ENCODE measurements at regions not wholly inside any gene's neighbourhood (a gene's known extent, or its start where the extent isn't known, plus 50 kb on each side); places are given as distances from the start of the nearest gene placed in this dataset.

GRCh38 chr1:208510192-208510952, 266.2 kb upstream of the PLXNA2 start:
- FAIRE-seq, result no peak

GRCh38 chr1:208511242-208511860, 267.2 kb upstream of the PLXNA2 start:
- intact Hi-C loops (cut with DNase I), result no loop called here
- no peaks in the 10 kb centered on the region for H3K36me3 ChIP-seq (ENCODE audit: control insufficient read depth in 2 of 3, insufficient read depth in 3 of 3, low read length in 3 of 3)
- DNase-seq, result peak in 1 of 5 donors; percentile 38
- no peak overlapping the region for H3K4me3 ChIP-seq (ENCODE audit: low read length in 3 of 3)
- H3K9me3 ChIP-seq (ENCODE audit: control insufficient read depth in 2 of 3, insufficient read depth in 1 of 3, low read length in 3 of 3), result no peaks in the 10 kb centered on the region
- no peak for TF ChIP-seq CTCF (IDR thresholded peaks at IDR 0.05; ENCODE audit: borderline replicate concordance, extremely low read depth, insufficient read depth)
- H3K27me3 ChIP-seq (ENCODE audit: control insufficient read depth, insufficient read depth, low read length), result no peaks in the 10 kb centered on the region
- no peak overlapping the region for H3K9ac ChIP-seq (ENCODE audit: low read length in 3 of 3)
- no peak for FAIRE-seq
- H3K27ac ChIP-seq (ENCODE audit: low read depth in 2 of 2, low read length in 2 of 2), result no peak overlapping the region
- H3K4me1 ChIP-seq (ENCODE audit: control insufficient read depth in 2 of 3, insufficient read depth in 2 of 3, low read depth in 1 of 3, low read length in 3 of 3), result no peaks in the 10 kb centered on the region

More at GRCh38 chr1:208510192-208510952, 266.2 kb upstream of the PLXNA2 start:
- no peak for DNase-seq
- Histone ChIP-seq H3K9ac (ENCODE audit: low read length in 3 of 3) (no peak overlapping the region), H3K4me1 (ENCODE audit: control insufficient read depth in 2 of 3, insufficient read depth in 2 of 3, low read depth in 1 of 3, low read length in 3 of 3) (no peaks in the 10 kb centered on the region), H3K36me3 (ENCODE audit: control insufficient read depth in 2 of 3, insufficient read depth in 3 of 3, low read length in 3 of 3) (no peaks in the 10 kb centered on the region), H3K9me3 (ENCODE audit: control insufficient read depth in 2 of 3, insufficient read depth in 1 of 3, low read length in 3 of 3) (no peaks in the 10 kb centered on the region), H3K4me3 (ENCODE audit: low read length in 3 of 3) (no peak overlapping the region), H3K27me3 (ENCODE audit: control insufficient read depth, insufficient read depth, low read length) (no peaks in the 10 kb centered on the region), H3K27ac (ENCODE audit: low read depth in 2 of 2, low read length in 2 of 2) (no peak overlapping the region)
- no peak for TF ChIP-seq CTCF (IDR thresholded peaks at IDR 0.05; ENCODE audit: borderline replicate concordance, extremely low read depth, insufficient read depth)
- intact Hi-C loops (cut with DNase I), result no loop called here

GRCh38 chr1:208513799-208514198, 269.6 kb upstream of the PLXNA2 start:
- no peaks in the 10 kb centered on the region for H3K36me3 ChIP-seq (ENCODE audit: control insufficient read depth in 2 of 3, insufficient read depth in 3 of 3, low read length in 3 of 3)
- intact Hi-C loops (cut with DNase I), result no loop called here
- DNase-seq (no peak), FAIRE-seq (no peak)
- no peaks in the 10 kb centered on the region for H3K4me1 ChIP-seq (ENCODE audit: control insufficient read depth in 2 of 3, insufficient read depth in 2 of 3, low read depth in 1 of 3, low read length in 3 of 3)
- TF ChIP-seq CTCF (IDR thresholded peaks at IDR 0.05; ENCODE audit: borderline replicate concordance, extremely low read depth, insufficient read depth), result no peak
- H3K27me3 ChIP-seq (ENCODE audit: control insufficient read depth, insufficient read depth, low read length), result no peaks in the 10 kb centered on the region
- H3K9me3 ChIP-seq (ENCODE audit: control insufficient read depth in 2 of 3, insufficient read depth in 1 of 3, low read length in 3 of 3), result no peaks in the 10 kb centered on the region
- H3K9ac ChIP-seq (ENCODE audit: low read length in 3 of 3), result no peak overlapping the region
- H3K27ac ChIP-seq (ENCODE audit: low read depth in 2 of 2, low read length in 2 of 2), result no peak overlapping the region
- H3K4me3 ChIP-seq (ENCODE audit: low read length in 3 of 3), result no peak overlapping the region
